ENCODE measurements at regions not wholly inside any gene's neighbourhood (a gene's known extent, or its start where the extent isn't known, plus 50 kb on each side); places are given as distances from the start of the nearest gene placed in this dataset.

GRCh38 chr5:90131383-90132133 is 278.0 kb downstream of the CETN3 start:
- TF ChIP-seq, protein P1, sequence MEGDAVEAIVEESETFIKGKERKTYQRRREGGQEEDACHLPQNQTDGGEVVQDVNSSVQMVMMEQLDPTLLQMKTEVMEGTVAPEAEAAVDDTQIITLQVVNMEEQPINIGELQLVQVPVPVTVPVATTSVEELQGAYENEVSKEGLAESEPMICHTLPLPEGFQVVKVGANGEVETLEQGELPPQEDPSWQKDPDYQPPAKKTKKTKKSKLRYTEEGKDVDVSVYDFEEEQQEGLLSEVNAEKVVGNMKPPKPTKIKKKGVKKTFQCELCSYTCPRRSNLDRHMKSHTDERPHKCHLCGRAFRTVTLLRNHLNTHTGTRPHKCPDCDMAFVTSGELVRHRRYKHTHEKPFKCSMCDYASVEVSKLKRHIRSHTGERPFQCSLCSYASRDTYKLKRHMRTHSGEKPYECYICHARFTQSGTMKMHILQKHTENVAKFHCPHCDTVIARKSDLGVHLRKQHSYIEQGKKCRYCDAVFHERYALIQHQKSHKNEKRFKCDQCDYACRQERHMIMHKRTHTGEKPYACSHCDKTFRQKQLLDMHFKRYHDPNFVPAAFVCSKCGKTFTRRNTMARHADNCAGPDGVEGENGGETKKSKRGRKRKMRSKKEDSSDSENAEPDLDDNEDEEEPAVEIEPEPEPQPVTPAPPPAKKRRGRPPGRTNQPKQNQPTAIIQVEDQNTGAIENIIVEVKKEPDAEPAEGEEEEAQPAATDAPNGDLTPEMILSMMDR (IDR thresholded peaks at IDR 0.05) = no peak
- no peak for TF ChIP-seq POLR2A (IDR thresholded peaks at IDR 0.05)
